ENCODE measurements at regions not wholly inside any gene's neighbourhood (a gene's known extent, or its start where the extent isn't known, plus 50 kb on each side); places are given as distances from the start of the nearest gene placed in this dataset.
"Not testable (repeated sequence)": the region's sequence is repeated elsewhere in the genome, so short reads cannot be mapped to it uniquely, and the experiment has no call there.

- no peak for FAIRE-seq
- DNase-seq (ENCODE audit: insufficient read length, low spot score), result no peak
These were observed 265.2 kb upstream of the MSX2 start for GRCh38 chr5:174459071-174459702.

GRCh38 chr5:174459832-174460448 is 264.4 kb upstream of the MSX2 start:
- no peak for FAIRE-seq
- DNase-seq (ENCODE audit: insufficient read length, low spot score), result no peak

- DNase-seq (ENCODE audit: insufficient read length, low spot score) (no peak), FAIRE-seq (no peak)
These were observed 262.3 kb upstream of the MSX2 start for GRCh38 chr5:174462129-174462528.

- no peak for FAIRE-seq
- no peak for DNase-seq (ENCODE audit: insufficient read length, low spot score)
These were observed 259.7 kb upstream of the MSX2 start for GRCh38 chr5:174464504-174465165.

- FAIRE-seq; DNase-seq (ENCODE audit: insufficient read length, low spot score): not testable (repeated sequence)
These were observed 252.9 kb upstream of the MSX2 start for GRCh38 chr5:174471528-174471927.

GRCh38 chr5:174472956-174473355 is 251.4 kb upstream of the MSX2 start:
- no peak for FAIRE-seq

GRCh38 chr5:174476001-174476400 is 248.4 kb upstream of the MSX2 start:
- not testable (repeated sequence) for FAIRE-seq; DNase-seq (ENCODE audit: insufficient read length, low spot score)

More at GRCh38 chr5:174472956-174473355, 251.4 kb upstream of the MSX2 start:
- DNase-seq (ENCODE audit: insufficient read length, low spot score), result no peak

GRCh38 chr5:174479325-174479724 is 245.1 kb upstream of the MSX2 start:
- DNase-seq (ENCODE audit: insufficient read length, low spot score), result no peak
- FAIRE-seq, result no peak

GRCh38 chr5:174481737-174482136 is 242.6 kb upstream of the MSX2 start:
- no peak for DNase-seq (ENCODE audit: insufficient read length, low spot score)
- no peak for FAIRE-seq

GRCh38 chr5:174482607-174483024 is 241.8 kb upstream of the MSX2 start:
- FAIRE-seq, result no peak
- DNase-seq (ENCODE audit: insufficient read length, low spot score), result no peak

- FAIRE-seq (no peak), DNase-seq (ENCODE audit: insufficient read length, low spot score) (no peak)
These were observed 241.0 kb upstream of the MSX2 start for GRCh38 chr5:174483411-174483810.

GRCh38 chr5:174489215-174489614 is 235.2 kb upstream of the MSX2 start:
- DNase-seq (ENCODE audit: insufficient read length, low spot score), result no peak
- no peak for FAIRE-seq

- no peak for FAIRE-seq
These were observed 234.3 kb upstream of the MSX2 start for GRCh38 chr5:174489920-174490597.

GRCh38 chr5:174490728-174491127 is 233.7 kb upstream of the MSX2 start:
- FAIRE-seq, result no peak
- DNase-seq (ENCODE audit: insufficient read length, low spot score), result no peak

More at GRCh38 chr5:174489920-174490597, 234.3 kb upstream of the MSX2 start:
- no peak for DNase-seq (ENCODE audit: insufficient read length, low spot score)

GRCh38 chr5:174491265-174491664 is 233.1 kb upstream of the MSX2 start:
- DNase-seq (ENCODE audit: insufficient read length, low spot score), result no peak
- no peak for FAIRE-seq

- FAIRE-seq, result no peak
- no peak for DNase-seq (ENCODE audit: insufficient read length, low spot score)
These were observed 232.5 kb upstream of the MSX2 start for GRCh38 chr5:174491761-174492350.

- no peak for DNase-seq (ENCODE audit: insufficient read length, low spot score)
These were observed 230.9 kb upstream of the MSX2 start for GRCh38 chr5:174493530-174493929.

GRCh38 chr5:174497939-174498338 is 226.4 kb upstream of the MSX2 start:
- not testable (repeated sequence) for DNase-seq (ENCODE audit: insufficient read length, low spot score); FAIRE-seq

More at GRCh38 chr5:174493530-174493929, 230.9 kb upstream of the MSX2 start:
- no peak for FAIRE-seq

GRCh38 chr5:174498575-174498974 is 225.8 kb upstream of the MSX2 start:
- DNase-seq (ENCODE audit: insufficient read length, low spot score); FAIRE-seq: not testable (repeated sequence)

- DNase-seq (ENCODE audit: insufficient read length, low spot score), result no peak
These were observed 223.7 kb upstream of the MSX2 start for GRCh38 chr5:174500636-174501035.

More at GRCh38 chr5:174500636-174501035, 223.7 kb upstream of the MSX2 start:
- no peak for FAIRE-seq

Measured in GM19239 (cell line).